HCT116 (cell line): ENCODE measurements at regions not wholly inside any gene's neighbourhood (a gene's known extent, or its start where the extent isn't known, plus 50 kb on each side); places are given as distances from the start of the nearest gene placed in this dataset.

Experiments used
- ATAC-seq: fragments of 200-7000 bp; cut with Tn5 transposase; 2 replicates; pipeline ENCODE4 v1.9.1; 2020; ENCODE audit warnings: mild to moderate bottlenecking, moderate library complexity
- BruUV-seq: library from RNA; stranded (reverse); fragments of 400-500 nt; replicated peaks from 2 replicates; lab custom pipeline; 2021; lab: Mats Ljungman, UMichigan
- CTCF ChIA-PET: fragments of 300-600 bp; sonication (Branson Sonifier 250); formaldehyde crosslinking; loops from one replicate; lab custom pipeline; 2021; ENCODE audit warnings: antibody characterized with exemption; lab: Charles Lee
- POLR2A ChIA-PET: fragments of 300-600, 350-600 bp; sonication (Branson Sonifier 250); formaldehyde crosslinking; loops from one replicate; lab custom pipeline; 2021; ENCODE audit warnings: antibody characterized with exemption; lab: Charles Lee
- RAD21 ChIA-PET, 2 experiments: fragments of 300-600 bp; sonication (Branson Sonifier 250); formaldehyde crosslinking; loops; one replicate each; lab custom pipeline; 2023; ENCODE audit warnings: low total read pairs in 2 of 2; ENCODE audit not compliant: uncharacterized antibody in 2 of 2, unreplicated experiment in 2 of 2, low non-redundant PET in 1 of 2; lab: Charles Lee
- DNase-seq: peaks from one replicate; pipeline ENCODE4 v3.0.0-alpha.2; 2010; ENCODE audit warnings: low read depth, low spot score
- H2AFZ ChIP-seq: fragments of 200-600 bp; shearing (Covaris generic), sonication (generic); 2 replicates; pipeline ENCODE4 v1.6.1; 2017; ENCODE audit warnings: low read depth, mixed run types, mixed read lengths, antibody characterized with exemption, low read length; ENCODE audit not compliant: poor library complexity, severe bottlenecking
- H3K27ac ChIP-seq: 2 replicates; pipeline ENCODE4 v1.5.1; 2012; ENCODE audit warnings: low read depth, low read length
- H3K27me3 ChIP-seq: fragments of 200-600 bp; sonication (generic); 2 replicates; pipeline ENCODE4 v1.6.1; 2016; ENCODE audit warnings: mixed run types, low read length, mixed read lengths; ENCODE audit not compliant: insufficient read depth
- H3K36me3 ChIP-seq, 2 experiments: fragments of 200-500 bp in 1 of 2; fragments of 200-600 bp in 1 of 2; sonication (Bioruptor generic) in 1 of 2; sonication (generic) in 1 of 2; 2 replicates each; pipeline versions ENCODE4 v1.5.1 to v1.6.1; 2014 to 2016; ENCODE audit warnings: low read length in 2 of 2, inconsistent platforms in 1 of 2, mixed read lengths in 1 of 2, mixed run types in 1 of 2; ENCODE audit not compliant: insufficient read depth in 2 of 2, control insufficient read depth in 1 of 2
- H3K4me1 ChIP-seq, 2 experiments: fragments of 200-600 bp in 1 of 2; sonication (generic) in 1 of 2; 2 replicates each; pipeline versions ENCODE4 v1.5.1 to v1.6.1; 2012 to 2017; ENCODE audit warnings: low read length in 2 of 2, inconsistent platforms in 1 of 2, mild to moderate bottlenecking in 1 of 2, mixed read lengths in 1 of 2, mixed run types in 1 of 2, moderate library complexity in 1 of 2; ENCODE audit not compliant: insufficient read depth in 2 of 2, control insufficient read depth in 1 of 2
- H3K4me2 ChIP-seq: fragments of 200-600 bp; sonication (generic); 2 replicates; pipeline ENCODE4 v1.6.1; 2017; ENCODE audit warnings: mixed run types, low read length, mixed read lengths
- H3K4me3 ChIP-seq, 2 experiments: fragments of 200-600 bp in 1 of 2; sonication (generic) in 1 of 2; replicated peaks in 1 of 2; 2 replicates each; pipeline ENCODE4 v1.5.1; 2011 to 2016; ENCODE audit warnings: low read length in 2 of 2, control low read depth in 1 of 2, low read depth in 1 of 2, mild to moderate bottlenecking in 1 of 2, mixed read lengths in 1 of 2, mixed run types in 1 of 2
- H3K79me2 ChIP-seq: fragments of 200-600 bp; sonication (generic); 2 replicates; pipeline ENCODE4 v1.6.1; 2017; ENCODE audit warnings: mild to moderate bottlenecking, mixed run types, low read length, moderate library complexity, mixed read lengths; ENCODE audit not compliant: insufficient read depth
- H3K9ac ChIP-seq: fragments of 200-600 bp; sonication (generic); 2 replicates; pipeline ENCODE4 v1.6.1; 2016; ENCODE audit warnings: low read length, mixed read lengths
- H3K9me2 ChIP-seq: fragments of 200-600 bp; sonication (generic), shearing (Covaris generic); 2 replicates; pipeline ENCODE4 v1.6.1; 2017; ENCODE audit warnings: mixed run types, mild to moderate bottlenecking, moderate library complexity; ENCODE audit not compliant: insufficient read depth
- H3K9me3 ChIP-seq, 2 experiments: fragments of 200-500 bp in 1 of 2; fragments of 200-600 bp in 1 of 2; sonication (Bioruptor generic) in 1 of 2; sonication (generic) in 1 of 2; 2 replicates each; pipeline ENCODE4 v1.6.1; 2014 to 2017; ENCODE audit warnings: low read length in 2 of 2, mixed read lengths in 2 of 2, inconsistent platforms in 1 of 2, low read depth in 1 of 2, mild to moderate bottlenecking in 1 of 2, mixed run types in 1 of 2, moderate library complexity in 1 of 2; ENCODE audit not compliant: control insufficient read depth in 1 of 2, insufficient read depth in 1 of 2
- H4K20me1 ChIP-seq: fragments of 200-600 bp; sonication (generic), shearing (Covaris generic); 2 replicates; pipeline ENCODE4 v1.6.1; 2017; ENCODE audit warnings: mixed run types, mild to moderate bottlenecking, moderate library complexity; ENCODE audit not compliant: insufficient read depth
- ELF1 ChIP-seq: IDR thresholded peaks from 2 replicates; pipeline ENCODE4 v1.6.1; 2012; ENCODE audit warnings: low read depth, borderline replicate concordance
- JUND ChIP-seq: IDR thresholded peaks from 2 replicates; pipeline ENCODE4 v1.6.1; 2012
- POLR2AphosphoS5 ChIP-seq: IDR thresholded peaks from 2 replicates; pipeline ENCODE4 v1.6.1; 2011; ENCODE audit warnings: mild to moderate bottlenecking, low read depth, low read length, moderate library complexity
- REST ChIP-seq: IDR thresholded peaks from 2 replicates; pipeline ENCODE4 v1.6.1; 2012; ENCODE audit warnings: low read depth
- SP1 ChIP-seq: IDR thresholded peaks from 2 replicates; pipeline ENCODE4 v1.6.1; 2012; ENCODE audit warnings: low read depth
- ZNF274 ChIP-seq: fragments of 200-500 bp; sonication (Bioruptor generic); IDR thresholded peaks from 2 replicates; pipeline ENCODE4 v1.6.1; 2014; ENCODE audit warnings: mild to moderate bottlenecking, low read depth, low read length, inconsistent platforms
- intact Hi-C: fragments of 100-400 bp; cut with micrococcal nuclease; formaldehyde crosslinking; loops from 2 replicates; pipeline ENCODE4 v1.10.0; 2022

- Histone ChIP-seq H3K4me2 (peak overlapping the region; percentile 29; the same call in 1 of the 2 replicates), H3K36me3 (no peaks in the 10 kb centered on the region), H3K27me3 (no peaks in the 10 kb centered on the region), H3K4me1 (peaks cover 6 to 28% of the 10 kb centered on the region in 2 experiments; a peak in 3 of 4 replicates), H2AFZ (no peak overlapping the region), H3K27ac (no peak overlapping the region), H3K9ac (no peak overlapping the region), H3K79me2 (no peaks in the 10 kb centered on the region), H3K4me3 (no peak overlapping the region), H3K9me2 (no peaks in the 10 kb centered on the region), H3K9me3 (no peaks in the 10 kb centered on the region), H4K20me1 (no peaks in the 10 kb centered on the region)
- ATAC-seq, result no peak
- ChIA-PET CTCF (no interaction called here), POLR2A (no interaction called here), RAD21 (no interaction called here)
- intact Hi-C loops, result no loop called here
- BruUV-seq, result no TSS peak
- no peak for TF ChIP-seq SP1
- no peak for TF ChIP-seq POLR2AphosphoS5
- no peak for DNase-seq
These were observed 393.7 kb downstream of the FOXO1 start for GRCh38 chr13:40272776-40273139.

DNA sequence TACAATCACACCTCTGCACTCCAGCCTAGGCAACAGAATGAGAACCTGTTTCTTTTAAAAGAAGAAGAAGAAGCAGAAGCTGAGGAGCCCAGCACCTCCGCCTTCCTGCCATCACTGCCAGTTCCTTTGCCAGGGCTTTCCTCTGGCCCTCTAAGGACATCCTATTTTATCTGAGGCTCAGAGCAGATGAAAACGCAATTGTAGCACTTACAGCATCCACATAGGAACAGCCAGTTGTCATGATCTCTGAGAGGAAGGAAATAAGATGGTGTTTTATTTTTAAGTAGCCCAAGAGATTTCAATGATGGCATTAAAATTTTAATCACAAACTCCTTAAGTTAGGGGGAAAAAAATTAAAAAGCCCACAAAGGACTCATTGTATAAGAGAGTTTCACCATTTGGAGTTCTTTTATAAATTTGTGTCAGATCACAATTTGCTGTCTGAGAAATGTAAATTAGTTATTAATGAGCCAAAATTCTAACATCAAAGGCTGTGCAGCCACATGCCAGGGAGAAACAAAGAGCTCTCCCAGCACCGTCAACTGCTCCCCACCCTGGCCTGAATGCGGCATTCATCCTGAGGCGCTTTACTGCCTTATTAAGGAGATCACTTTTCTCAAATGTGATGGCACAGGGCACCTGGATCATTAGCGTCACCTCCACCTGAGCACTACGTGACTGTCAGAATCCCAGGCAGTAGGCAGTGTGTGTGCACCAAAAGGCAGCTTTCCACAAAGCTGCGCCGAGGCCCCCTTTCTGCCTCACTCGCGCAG, 393.0 kb downstream of the FOXO1 start:
- Histone ChIP-seq H3K4me2 (no peak overlapping the region), H2AFZ (no peak overlapping the region), H3K27me3 (no peaks in the 10 kb centered on the region), H3K9ac (no peak overlapping the region), H3K36me3 (no peaks in the 10 kb centered on the region), H3K9me2 (no peaks in the 10 kb centered on the region), H3K27ac (no peak overlapping the region), H3K9me3 (no peaks in the 10 kb centered on the region), H3K4me3 (no peak overlapping the region), H3K79me2 (no peaks in the 10 kb centered on the region), H3K4me1 (peaks cover 6 to 28% of the 10 kb centered on the region in 2 experiments; a peak in 3 of 4 replicates), H4K20me1 (no peaks in the 10 kb centered on the region)
- BruUV-seq, result no TSS peak
- CTCF ChIA-PET, result no interaction called here
- intact Hi-C loops, result no loop called here
- DNase-seq, result no peak
- POLR2A ChIA-PET, result no interaction called here
- no peak for ATAC-seq
- RAD21 ChIA-PET, result no interaction called here
- no peak for TF ChIP-seq ELF1
- no peak for TF ChIP-seq REST
- TF ChIP-seq JUND, result no peak
- no peak for TF ChIP-seq ZNF274
